SH-SY5Y (cell line): ENCODE measurements at regions not wholly inside any gene's neighbourhood (a gene's known extent, or its start where the extent isn't known, plus 50 kb on each side); places are given as distances from the start of the nearest gene placed in this dataset.

Experiments used
- GATA2 ChIP-seq: IDR thresholded peaks from 2 replicates; pipeline ENCODE4 v1.6.1; 2011; ENCODE audit warnings: mild to moderate bottlenecking, low read depth, low read length
- GATA3 ChIP-seq: IDR thresholded peaks from 2 replicates; pipeline ENCODE4 v1.6.1; 2011; ENCODE audit warnings: low read depth, mild to moderate bottlenecking, low read length, moderate library complexity

- TF ChIP-seq GATA3 (no peak), GATA2 (no peak)
Observed at GRCh38 chr7:16123117-16123770, 298.1 kb downstream of the CRPPA start.
